ENCODE measurements at regions not wholly inside any gene's neighbourhood (a gene's known extent, or its start where the extent isn't known, plus 50 kb on each side); places are given as distances from the start of the nearest gene placed in this dataset.

GRCh38 chr11:129637983-129638776, 177.5 kb upstream of the TMEM45B start:
- TF ChIP-seq CTCF (IDR thresholded peaks at IDR 0.05) (no peak), POLR2A (IDR thresholded peaks at IDR 0.05) (no peak)
